ENCODE measurements at regions not wholly inside any gene's neighbourhood (a gene's known extent, or its start where the extent isn't known, plus 50 kb on each side); places are given as distances from the start of the nearest gene placed in this dataset.

- H2AFZ ChIP-seq (ENCODE audit: low read length), result no peak overlapping the region
- no peak for TF ChIP-seq CTCF (IDR thresholded peaks at IDR 0.05; ENCODE audit: extremely low read depth, low read depth, low read length)
- H4K20me1 ChIP-seq (ENCODE audit: insufficient read depth, low read length), result no peaks in the 10 kb centered on the region
- no peak overlapping the region for H3K27ac ChIP-seq (ENCODE audit: low read depth, low read length)
- H3K79me2 ChIP-seq (ENCODE audit: insufficient read depth, low read length), result no peaks in the 10 kb centered on the region
- no peaks in the 10 kb centered on the region for H3K36me3 ChIP-seq (ENCODE audit: insufficient read depth, low read length)
- H3K27me3 ChIP-seq (ENCODE audit: insufficient read depth, low read length), result no peaks in the 10 kb centered on the region
- H3K4me2 ChIP-seq (ENCODE audit: insufficient read depth, low read length), result no peak overlapping the region
- no peak for DNase-seq (ENCODE audit: insufficient read length, low spot score, missing footprints)
- no peaks in the 10 kb centered on the region for H3K4me1 ChIP-seq (ENCODE audit: insufficient read depth, low read length)
- H3K4me3 ChIP-seq (ENCODE audit: insufficient read depth, low read length), result no peak overlapping the region
- no peaks in the 10 kb centered on the region for H3K9me3 ChIP-seq (ENCODE audit: low read depth, low read length)
Observed at GRCh38 chr20:52824494-52825216, 147.5 kb upstream of the TSHZ2 start.

GRCh38 chr20:52823303-52823702 lies 148.9 kb upstream of the TSHZ2 start:
- Histone ChIP-seq H3K27ac (ENCODE audit: low read depth, low read length) (no peak overlapping the region), H3K4me1 (ENCODE audit: insufficient read depth, low read length) (no peaks in the 10 kb centered on the region), H3K36me3 (ENCODE audit: insufficient read depth, low read length) (no peaks in the 10 kb centered on the region), H3K4me3 (ENCODE audit: insufficient read depth, low read length) (no peak overlapping the region), H3K4me2 (ENCODE audit: insufficient read depth, low read length) (no peak overlapping the region), H3K79me2 (ENCODE audit: insufficient read depth, low read length) (no peaks in the 10 kb centered on the region), H3K9me3 (ENCODE audit: low read depth, low read length) (no peaks in the 10 kb centered on the region), H4K20me1 (ENCODE audit: insufficient read depth, low read length) (no peaks in the 10 kb centered on the region), H3K27me3 (ENCODE audit: insufficient read depth, low read length) (no peaks in the 10 kb centered on the region), H2AFZ (ENCODE audit: low read length) (no peak overlapping the region)
- no peak for TF ChIP-seq CTCF (IDR thresholded peaks at IDR 0.05; ENCODE audit: extremely low read depth, low read depth, low read length)
- DNase-seq (ENCODE audit: insufficient read length, low spot score, missing footprints), result no peak

- H3K4me1 ChIP-seq (ENCODE audit: insufficient read depth, low read length), result no peaks in the 10 kb centered on the region
- TF ChIP-seq CTCF (IDR thresholded peaks at IDR 0.05; ENCODE audit: extremely low read depth, low read depth, low read length), result no peak
- H4K20me1 ChIP-seq (ENCODE audit: insufficient read depth, low read length), result no peaks in the 10 kb centered on the region
- no peak for DNase-seq (ENCODE audit: insufficient read length, low spot score, missing footprints)
- no peak overlapping the region for H3K4me3 ChIP-seq (ENCODE audit: insufficient read depth, low read length)
- no peak overlapping the region for H3K4me2 ChIP-seq (ENCODE audit: insufficient read depth, low read length)
- H3K9me3 ChIP-seq (ENCODE audit: low read depth, low read length), result no peaks in the 10 kb centered on the region
- H3K79me2 ChIP-seq (ENCODE audit: insufficient read depth, low read length), result no peaks in the 10 kb centered on the region
- no peaks in the 10 kb centered on the region for H3K27me3 ChIP-seq (ENCODE audit: insufficient read depth, low read length)
- H3K27ac ChIP-seq (ENCODE audit: low read depth, low read length), result no peak overlapping the region
- H2AFZ ChIP-seq (ENCODE audit: low read length), result no peak overlapping the region
- no peaks in the 10 kb centered on the region for H3K36me3 ChIP-seq (ENCODE audit: insufficient read depth, low read length)
Observed at GRCh38 chr20:52820641-52821292, 151.4 kb upstream of the TSHZ2 start.

GRCh38 chr20:52818491-52818890 lies 153.7 kb upstream of the TSHZ2 start:
- H2AFZ ChIP-seq (ENCODE audit: low read length), result no peak overlapping the region
- TF ChIP-seq CTCF (IDR thresholded peaks at IDR 0.05; ENCODE audit: extremely low read depth, low read depth, low read length), result no peak
- H3K79me2 ChIP-seq (ENCODE audit: insufficient read depth, low read length), result no peaks in the 10 kb centered on the region
- H4K20me1 ChIP-seq (ENCODE audit: insufficient read depth, low read length), result no peaks in the 10 kb centered on the region
- no peaks in the 10 kb centered on the region for H3K27me3 ChIP-seq (ENCODE audit: insufficient read depth, low read length)
- no peak overlapping the region for H3K4me2 ChIP-seq (ENCODE audit: insufficient read depth, low read length)
- H3K4me1 ChIP-seq (ENCODE audit: insufficient read depth, low read length), result no peaks in the 10 kb centered on the region
- H3K36me3 ChIP-seq (ENCODE audit: insufficient read depth, low read length), result no peaks in the 10 kb centered on the region
- no peaks in the 10 kb centered on the region for H3K9me3 ChIP-seq (ENCODE audit: low read depth, low read length)
- no peak overlapping the region for H3K4me3 ChIP-seq (ENCODE audit: insufficient read depth, low read length)
- DNase-seq (ENCODE audit: insufficient read length, low spot score, missing footprints), result no peak
- H3K27ac ChIP-seq (ENCODE audit: low read depth, low read length), result no peak overlapping the region

Measured in osteoblast (primary cell).